NCI-H2196 treated with DMSO at 0.1 percent for 48 hours (cell line): ENCODE measurements at regions not wholly inside any gene's neighbourhood (a gene's known extent, or its start where the extent isn't known, plus 50 kb on each side); places are given as distances from the start of the nearest gene placed in this dataset.

ENCODE experiments used
- DNase-seq: peaks from one replicate; lab custom pipeline; 2025; ENCODE audit not compliant: unreplicated experiment; lab: John Stamatoyannopoulos, UW

- DNase-seq: no peak
Measured at GRCh38 chr10:44476409-44477045, 91.6 kb upstream of the CXCL12 start.

- DNase-seq: no peak
Measured at GRCh38 chr10:44477046-44477425, 92.1 kb upstream of the CXCL12 start.

- DNase-seq: no peak
Measured at GRCh38 chr10:44478040-44478439, 93.1 kb upstream of the CXCL12 start.

GRCh38 chr10:44478876-44479705 is 94.2 kb upstream of the CXCL12 start:
- DNase-seq: no peak

- no peak for DNase-seq
Measured at GRCh38 chr10:44492678-44493077, 107.8 kb upstream of the CXCL12 start.

- DNase-seq: no peak
Measured at GRCh38 chr10:44498222-44498621, 113.3 kb upstream of the CXCL12 start.

- no peak for DNase-seq
Measured at GRCh38 chr10:44500451-44500850, 115.6 kb upstream of the CXCL12 start.

- no peak for DNase-seq
Measured at GRCh38 chr10:44506386-44506785, 121.5 kb upstream of the CXCL12 start.

- DNase-seq: no peak
Measured at GRCh38 chr10:44510379-44511115, 125.7 kb upstream of the CXCL12 start.

GRCh38 chr10:44511166-44511565 is 126.3 kb upstream of the CXCL12 start:
- no peak for DNase-seq

GRCh38 chr10:44511601-44512000 is 126.7 kb upstream of the CXCL12 start:
- no peak for DNase-seq

GRCh38 chr10:44512431-44513022 is 127.6 kb upstream of the CXCL12 start:
- DNase-seq: no peak

GRCh38 chr10:44513591-44513990 is 128.7 kb upstream of the CXCL12 start:
- DNase-seq: no peak

- no peak for DNase-seq
Measured at GRCh38 chr10:44516891-44517290, 132.0 kb upstream of the CXCL12 start.

GRCh38 chr10:44517635-44518034 is 132.7 kb upstream of the CXCL12 start:
- no peak for DNase-seq

GRCh38 chr10:44519361-44519760 is 134.5 kb upstream of the CXCL12 start:
- DNase-seq: no peak

- no peak for DNase-seq
Measured at GRCh38 chr10:44520651-44521050, 135.8 kb upstream of the CXCL12 start.

- no peak for DNase-seq
Measured at GRCh38 chr10:44539178-44539577, 154.3 kb upstream of the CXCL12 start.

GRCh38 chr10:44552726-44553125 is 167.8 kb upstream of the CXCL12 start:
- no peak for DNase-seq

- DNase-seq: no peak
Measured at GRCh38 chr10:44557596-44558191, 172.8 kb upstream of the CXCL12 start.

GRCh38 chr10:44558521-44558920 is 173.6 kb upstream of the CXCL12 start:
- no peak for DNase-seq
